Testis (tissue), 2 donors: ENCODE measurements at regions not wholly inside any gene's neighbourhood (a gene's known extent, or its start where the extent isn't known, plus 50 kb on each side); places are given as distances from the start of the nearest gene placed in this dataset.

ENCODE experiments used
- DNase-seq: peaks from one replicate; pipeline ENCODE4 v3.0.0-alpha.2; 2019
- H3K27ac ChIP-seq, 2 donors: fragments of 200-600 bp; sonication (generic); one replicate each; pipeline ENCODE4 v1.5.1; 2019
- H3K27me3 ChIP-seq: fragments of 200-600 bp; sonication (generic); one replicate; pipeline ENCODE4 v1.5.1; 2019
- H3K36me3 ChIP-seq: fragments of 200-600 bp; sonication (generic); one replicate; pipeline ENCODE4 v1.5.1; 2017; ENCODE audit warnings: low read depth; ENCODE audit errors: missing control alignments
- H3K4me1 ChIP-seq: fragments of 200-600 bp; sonication (generic); one replicate; pipeline ENCODE4 v1.5.1; 2019
- H3K4me3 ChIP-seq, 2 donors: fragments of 200-600 bp; sonication (generic); one replicate each; pipeline ENCODE4 v1.5.1; 2017 to 2019
- H3K9me3 ChIP-seq: fragments of 200-600 bp; sonication (generic); one replicate; pipeline ENCODE4 v1.5.1; 2017
- CTCF ChIP-seq, 3 experiments: fragments of 450-650 bp in 2 of 3; fragments of 200-600 bp in 1 of 3; sonication (generic) in 1 of 3; IDR thresholded peaks; one replicate each; pipeline ENCODE4 v1.5.1; 2016 to 2019; ENCODE audit warnings: antibody characterized with exemption in 3 of 3, mild to moderate bottlenecking in 2 of 3, moderate library complexity in 1 of 3
- POLR2A ChIP-seq: fragments of 450-650 bp; IDR thresholded peaks from one replicate; pipeline ENCODE4 v1.6.1; 2017; ENCODE audit warnings: antibody characterized with exemption, mild to moderate bottlenecking, moderate library complexity
- WGBS, 2 donors: methylation state at CpG; one replicate each; pipeline ENCODE4 v1.1.5; 2018; 5-methylcytosine and 5-hydroxymethylcytosine counted together
- intact Hi-C: fragments of 100-400 bp; cut with DNase I; formaldehyde crosslinking; loops from one replicate; pipeline ENCODE4 v1.15.1; 2023; ENCODE audit warnings: low total_unique reads

DNA sequence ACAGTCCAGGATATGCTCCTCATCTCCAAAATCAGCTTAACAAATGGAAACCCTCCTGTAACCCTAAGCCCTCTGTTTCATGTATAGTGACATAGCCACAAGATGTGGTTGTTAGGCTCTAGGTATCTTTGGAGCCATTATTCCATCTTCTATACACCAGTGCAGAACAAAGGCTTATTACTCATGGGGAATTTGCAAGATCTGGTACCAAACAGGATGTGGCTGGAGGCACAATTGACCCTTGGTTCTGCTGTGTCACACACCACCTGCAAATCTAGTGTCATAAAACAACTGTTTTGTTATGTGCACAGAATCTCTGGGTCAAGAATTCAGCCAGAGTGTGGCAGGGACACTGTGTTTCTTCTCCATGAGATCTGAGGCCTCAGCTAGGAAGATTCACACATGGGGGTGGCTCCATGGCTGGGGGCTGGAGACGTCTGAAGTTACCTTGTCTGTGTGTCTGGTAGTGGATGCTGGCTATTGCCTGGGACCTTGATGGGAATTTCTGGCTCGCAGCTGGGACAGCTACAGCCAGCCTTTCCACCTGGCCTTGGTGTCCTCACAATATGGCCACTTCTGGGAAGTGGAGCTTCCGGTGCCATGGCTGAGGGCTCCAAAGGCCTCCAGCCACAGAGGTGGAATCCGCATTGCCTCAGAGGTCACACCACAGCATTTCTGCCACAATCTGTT is 369.9 kb downstream of the CDH26 start:
- DNase-seq, result no peak
- intact Hi-C loops, result no loop called here
- Histone ChIP-seq H3K9me3 (no peaks in the 10 kb centered on the region), H3K27me3 (no peaks in the 10 kb centered on the region), H3K4me1 (no peaks in the 10 kb centered on the region), H3K4me3 (no peak overlapping the region), H3K27ac (no peak overlapping the region), H3K36me3 (no peaks in the 10 kb centered on the region)
- TF ChIP-seq POLR2A (no peak), CTCF (IDR thresholded peaks at IDR 0.05) (no peak)
- WGBS, 2 donors, result 82 to 86% methylated on average over 4 of the region's 4 CpGs

DNA sequence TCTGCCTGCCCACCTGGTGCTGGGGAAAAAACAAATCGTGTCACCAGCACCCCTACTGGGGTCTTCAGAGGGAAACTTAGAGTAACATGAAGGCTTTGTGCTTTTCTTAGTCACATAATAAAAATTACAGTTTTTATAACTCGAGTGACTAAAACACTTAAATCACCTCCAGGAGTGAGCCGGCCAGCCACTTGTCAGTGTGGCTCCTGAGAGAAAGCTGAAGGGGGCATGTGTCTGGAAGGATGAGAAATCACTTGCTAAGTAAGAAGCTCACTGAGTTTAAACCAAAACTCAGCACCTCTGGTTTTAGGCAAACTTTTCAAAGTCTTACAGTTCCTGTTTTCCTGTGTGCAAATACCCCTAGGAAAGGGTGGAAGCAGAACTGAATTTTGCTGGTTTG is 372.2 kb downstream of the CDH26 start:
- no peak for DNase-seq
- Histone ChIP-seq H3K27me3 (no peaks in the 10 kb centered on the region), H3K27ac (no peak overlapping the region), H3K36me3 (no peaks in the 10 kb centered on the region), H3K4me1 (no peaks in the 10 kb centered on the region), H3K4me3 (no peak overlapping the region), H3K9me3 (no peaks in the 10 kb centered on the region)
- no peak for TF ChIP-seq CTCF (IDR thresholded peaks at IDR 0.05)
- TF ChIP-seq POLR2A, result no peak
- 75 to 82% methylated on average over 3 of the region's 3 CpGs for WGBS, 2 donors
- intact Hi-C loops, result no loop called here

GRCh38 chr20:60331688-60332300 is 373.6 kb downstream of the CDH26 start:
- no peaks in the 10 kb centered on the region for H3K27me3 ChIP-seq
- H3K36me3 ChIP-seq, result no peaks in the 10 kb centered on the region
- H3K9me3 ChIP-seq, result no peaks in the 10 kb centered on the region
- H3K4me1 ChIP-seq, result no peaks in the 10 kb centered on the region
- intact Hi-C loops, result no loop called here
- WGBS, 2 donors, result 69 to 76% methylated on average over 11 of the region's 11 CpGs
- H3K4me3 ChIP-seq, result no peak overlapping the region
- TF ChIP-seq POLR2A (no peak), CTCF (IDR thresholded peaks at IDR 0.05) (no peak)
- no peak for DNase-seq
- no peak overlapping the region for H3K27ac ChIP-seq

DNA sequence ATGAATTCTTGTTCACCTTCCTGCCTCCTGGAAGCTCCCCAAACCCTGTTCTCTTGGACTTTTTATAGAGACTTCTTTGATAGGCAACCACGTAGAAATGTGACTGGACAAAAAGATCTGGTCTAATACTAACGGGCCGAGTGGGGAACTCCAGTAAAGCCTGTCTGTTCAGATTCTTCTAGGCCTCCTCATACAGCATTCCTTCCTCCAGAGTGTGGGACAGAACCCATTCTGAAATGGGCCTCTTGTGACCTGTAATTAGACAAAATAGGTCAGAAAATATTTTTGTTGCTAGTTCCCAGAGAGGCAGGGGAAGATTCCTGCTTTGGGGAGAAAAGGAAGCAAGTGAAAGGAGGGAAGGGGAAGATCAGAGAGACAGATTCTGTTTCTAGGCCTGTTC is 374.3 kb downstream of the CDH26 start:
- intact Hi-C loops, result no loop called here
- no peak for TF ChIP-seq CTCF (IDR thresholded peaks at IDR 0.05)
- no peak for TF ChIP-seq POLR2A
- Histone ChIP-seq H3K27me3 (no peaks in the 10 kb centered on the region), H3K4me3 (no peak overlapping the region), H3K27ac (no peak overlapping the region), H3K9me3 (no peaks in the 10 kb centered on the region), H3K4me1 (no peaks in the 10 kb centered on the region), H3K36me3 (no peaks in the 10 kb centered on the region)
- DNase-seq, result no peak
- 65 to 83% methylated on average over 3 of the region's 3 CpGs for WGBS, 2 donors

GRCh38 chr20:60334911-60335310 is 376.7 kb downstream of the CDH26 start:
- no peaks in the 10 kb centered on the region for H3K27me3 ChIP-seq
- no peak overlapping the region for H3K4me3 ChIP-seq
- H3K27ac ChIP-seq, result no peak overlapping the region
- TF ChIP-seq CTCF (IDR thresholded peaks at IDR 0.05) (no peak), POLR2A (no peak)
- no peaks in the 10 kb centered on the region for H3K4me1 ChIP-seq
- no peaks in the 10 kb centered on the region for H3K9me3 ChIP-seq
- WGBS, 2 donors, result 87 to 92% methylated on average over 3 of the region's 3 CpGs
- DNase-seq, result no peak
- intact Hi-C loops, result no loop called here
- no peaks in the 10 kb centered on the region for H3K36me3 ChIP-seq
